ENCODE measurements at regions not wholly inside any gene's neighbourhood (a gene's known extent, or its start where the extent isn't known, plus 50 kb on each side); places are given as distances from the start of the nearest gene placed in this dataset.
A peak's percentile ranks its signal among the peaks of the same experiment; 100 is the strongest.

DNA sequence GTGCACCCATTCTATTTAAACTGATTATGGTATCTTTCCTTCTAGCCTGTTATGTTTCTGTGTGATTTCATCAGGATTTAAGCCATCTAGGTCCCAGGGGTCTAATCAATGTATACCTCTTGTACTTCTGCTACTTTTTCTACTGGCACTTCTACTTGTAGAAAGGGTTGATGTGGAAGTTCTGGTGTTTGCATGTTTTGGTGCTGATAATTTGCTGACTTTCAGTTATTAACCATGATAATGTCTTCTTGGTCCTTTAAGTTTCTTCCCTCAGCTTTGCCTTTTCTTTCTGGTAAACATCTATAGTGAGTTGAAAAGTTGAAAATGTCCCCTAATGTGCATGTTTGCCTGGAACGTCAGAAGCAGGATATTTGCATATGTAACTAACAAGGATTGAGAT is 390.6 kb upstream of the MAP3K7 start:
- no peak for DNase-seq (ENCODE audit: low read depth)

GRCh38 chr6:90976341-90976740 is 389.5 kb upstream of the MAP3K7 start:
- DNase-seq (ENCODE audit: low read depth): peak; percentile 1

GRCh38 chr6:90975741-90976140 is 388.9 kb upstream of the MAP3K7 start:
- no peak for DNase-seq (ENCODE audit: low read depth)

- no peak for DNase-seq (ENCODE audit: low read depth)
Measured at GRCh38 chr6:90973188-90973587, 386.3 kb upstream of the MAP3K7 start.

GRCh38 chr6:90970672-90971071 is 383.8 kb upstream of the MAP3K7 start:
- no peak for DNase-seq (ENCODE audit: low read depth)

GRCh38 chr6:90967471-90967870 is 380.6 kb upstream of the MAP3K7 start:
- no peak for DNase-seq (ENCODE audit: low read depth)

DNA sequence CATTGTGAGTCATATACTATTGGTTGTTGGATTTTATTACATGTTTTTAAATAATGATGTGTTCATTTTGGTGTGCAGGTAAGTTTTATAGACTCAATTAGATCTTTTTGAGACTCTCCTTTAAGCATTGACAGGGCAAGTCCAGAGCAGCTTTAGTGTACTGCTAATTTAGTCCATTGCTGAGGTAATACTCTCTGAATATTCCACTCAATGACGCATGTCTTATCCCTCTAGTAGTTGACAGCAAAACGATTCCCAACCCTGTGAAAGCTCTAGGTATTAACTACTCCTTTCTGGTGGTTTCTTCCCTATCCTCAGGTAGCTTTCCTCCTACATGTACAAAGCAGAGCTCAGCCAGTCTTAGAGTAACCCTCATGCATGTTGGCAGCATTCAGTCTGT is 373.5 kb upstream of the MAP3K7 start:
- no peak for DNase-seq (ENCODE audit: low read depth)

- no peak for DNase-seq (ENCODE audit: low read depth)
Measured at GRCh38 chr6:90955246-90955645, 368.4 kb upstream of the MAP3K7 start.

DNA sequence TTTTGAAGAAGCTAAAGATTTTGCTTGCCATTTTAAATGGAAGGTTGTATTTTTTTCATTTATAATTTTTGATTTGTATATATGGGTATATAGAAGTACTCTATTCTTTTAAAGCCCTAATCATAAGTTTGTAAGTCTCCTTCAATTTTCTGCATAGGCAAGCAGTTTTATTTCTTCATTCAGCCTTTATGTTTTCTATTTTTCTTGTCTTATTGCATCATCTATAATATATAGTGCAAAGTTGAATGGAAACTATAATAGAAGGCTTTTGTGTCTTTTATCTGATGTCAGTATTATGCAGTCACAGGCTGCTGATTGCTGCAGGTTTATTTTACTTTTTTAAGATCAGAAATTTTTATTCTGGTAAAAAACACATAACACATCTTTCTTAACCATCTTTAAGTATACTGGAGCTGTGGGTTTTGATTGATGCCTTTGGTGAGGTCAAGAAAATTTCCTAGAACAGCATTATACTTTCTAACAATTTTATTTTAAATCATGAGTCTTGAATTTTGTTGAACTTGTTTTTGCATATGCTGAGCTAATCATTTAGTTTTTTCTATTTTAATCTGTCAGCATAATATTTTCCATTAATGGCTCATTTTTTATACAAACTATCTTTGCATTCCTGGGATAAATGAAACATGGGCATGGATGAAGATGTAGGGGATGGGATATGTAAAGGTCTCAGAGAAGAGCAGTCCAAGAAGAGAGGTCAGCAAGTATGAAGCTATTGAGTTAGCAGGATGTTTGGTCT is 366.7 kb upstream of the MAP3K7 start:
- DNase-seq (ENCODE audit: low read depth): no peak

GRCh38 chr6:90952176-90952575 is 365.3 kb upstream of the MAP3K7 start:
- DNase-seq (ENCODE audit: low read depth): no peak

GRCh38 chr6:90948540-90948939 is 361.7 kb upstream of the MAP3K7 start:
- DNase-seq (ENCODE audit: low read depth): no peak

- no peak for DNase-seq (ENCODE audit: low read depth)
Measured at GRCh38 chr6:90947184-90948064, 360.6 kb upstream of the MAP3K7 start.

DNA sequence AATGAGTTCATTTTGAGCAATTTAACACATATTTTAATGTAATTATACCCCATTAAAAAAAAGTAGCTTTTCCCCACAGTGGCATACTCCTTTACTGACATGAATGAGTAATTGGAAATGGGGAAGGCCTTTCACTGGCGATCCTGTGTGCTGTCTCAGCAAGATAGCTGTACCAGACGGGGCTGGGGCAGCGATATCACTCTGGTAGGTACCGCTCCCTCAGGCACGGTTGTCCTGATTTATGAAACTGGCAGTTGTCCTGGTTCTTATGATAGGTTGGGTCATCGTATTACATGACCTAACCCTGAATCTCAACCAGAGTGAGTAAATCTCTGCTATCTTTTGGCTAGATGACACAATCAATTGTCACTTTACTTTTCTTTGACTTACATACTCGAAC is 355.0 kb upstream of the MAP3K7 start:
- DNase-seq (ENCODE audit: low read depth): no peak

GRCh38 chr6:90940812-90941481 is 354.1 kb upstream of the MAP3K7 start:
- DNase-seq (ENCODE audit: low read depth): peak; percentile 85

GRCh38 chr6:90939906-90940305 is 353.0 kb upstream of the MAP3K7 start:
- DNase-seq (ENCODE audit: low read depth): no peak

DNA sequence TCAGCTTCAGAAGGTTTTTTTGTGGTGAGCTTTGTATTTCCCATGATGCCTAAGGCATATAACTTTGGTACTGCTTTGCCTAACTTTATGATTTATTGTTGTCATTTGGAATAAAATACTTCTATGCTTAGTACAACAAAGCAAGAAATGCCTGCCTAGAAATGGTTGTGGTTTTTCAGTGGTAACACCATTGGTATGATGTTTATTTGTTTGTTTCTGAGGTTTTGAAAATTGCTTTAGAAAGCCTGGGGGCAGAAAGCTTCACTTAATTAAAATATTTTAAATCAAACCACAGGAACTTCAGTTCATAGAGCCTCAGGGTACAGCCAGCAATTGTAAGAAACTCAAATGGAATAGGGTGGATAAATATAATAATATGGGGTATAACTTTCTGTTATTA is 351.2 kb upstream of the MAP3K7 start:
- DNase-seq (ENCODE audit: low read depth): peak; percentile 89

- no peak for DNase-seq (ENCODE audit: low read depth)
Measured at GRCh38 chr6:90936286-90936685, 349.4 kb upstream of the MAP3K7 start.

DNA sequence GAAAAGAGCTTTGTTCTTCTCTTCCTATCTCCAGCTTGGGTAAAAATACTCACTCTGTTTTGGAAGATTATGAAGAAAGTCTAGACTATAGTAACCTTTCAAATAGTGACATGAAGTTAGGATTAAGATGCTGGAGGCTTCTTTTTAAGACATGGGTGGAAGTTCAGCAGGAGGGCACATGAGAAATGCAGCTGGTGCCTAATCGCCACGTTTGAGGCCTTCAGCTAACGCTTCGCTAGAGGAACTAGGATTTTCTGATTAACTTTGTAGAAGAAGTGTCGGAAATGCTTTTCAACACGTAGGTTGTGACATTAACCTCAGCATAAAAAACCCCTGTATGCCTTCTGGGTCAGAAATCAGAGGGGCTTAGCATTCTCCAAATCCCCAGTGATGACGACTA is 348.1 kb upstream of the MAP3K7 start:
- DNase-seq (ENCODE audit: low read depth): no peak

DNA sequence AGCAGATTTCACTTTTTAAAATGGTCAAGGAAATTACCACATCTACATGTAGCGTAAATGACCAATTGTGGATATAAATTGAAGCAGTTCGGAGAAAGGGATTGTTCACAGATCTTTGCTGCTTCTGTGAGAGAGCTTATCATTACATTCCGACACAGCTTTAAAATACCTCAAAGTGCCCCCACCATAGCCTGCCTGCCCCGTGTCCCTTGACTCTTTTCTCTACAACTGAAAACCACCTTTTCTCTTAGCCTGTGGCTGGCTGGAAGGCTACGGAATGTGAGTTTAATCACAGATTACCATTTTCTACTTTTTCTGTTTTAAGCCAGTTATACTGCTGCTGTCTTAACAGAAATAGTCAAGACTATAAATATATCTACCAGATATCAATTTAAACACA is 347.2 kb upstream of the MAP3K7 start:
- DNase-seq (ENCODE audit: low read depth): no peak

GRCh38 chr6:90932351-90932750 is 345.5 kb upstream of the MAP3K7 start:
- no peak for DNase-seq (ENCODE audit: low read depth)

- no peak for DNase-seq (ENCODE audit: low read depth)
Measured at GRCh38 chr6:90928051-90928450, 341.2 kb upstream of the MAP3K7 start.

DNA sequence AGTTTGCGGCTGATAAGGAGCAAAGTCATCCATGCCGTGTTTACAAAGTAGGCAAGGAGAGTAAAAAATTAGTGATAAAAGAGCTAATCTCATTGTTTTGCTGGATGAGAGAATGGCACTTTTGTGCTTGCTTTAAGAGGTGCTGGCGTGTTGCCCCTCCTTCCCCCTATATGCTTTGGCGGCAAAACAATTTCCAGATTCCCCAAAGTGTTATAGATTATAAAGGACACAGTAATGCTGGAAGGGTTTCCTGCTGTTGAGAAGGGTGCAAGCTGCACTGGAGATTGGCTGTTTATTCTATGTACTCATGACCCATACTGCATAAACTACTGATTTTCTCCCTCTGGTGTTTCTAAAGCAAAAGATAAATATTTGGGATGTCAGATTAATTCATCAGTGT is 338.9 kb upstream of the MAP3K7 start:
- DNase-seq (ENCODE audit: low read depth): no peak

GRCh38 chr6:90922325-90922724 is 335.5 kb upstream of the MAP3K7 start:
- DNase-seq (ENCODE audit: low read depth): no peak

Data from renal cortical epithelial cell (primary cell).